SHP77 (cell line): ENCODE measurements at regions not wholly inside any gene's neighbourhood (a gene's known extent, or its start where the extent isn't known, plus 50 kb on each side); places are given as distances from the start of the nearest gene placed in this dataset.

Experiments
- DNase-seq, 2 experiments: peaks; one replicate each; lab custom pipeline; 2025; lab: John Stamatoyannopoulos, UW

- no peak for DNase-seq
Observed at GRCh38 chr4:121519236-121519838, 138.5 kb upstream of the QRFPR start.

- no peak for DNase-seq
Observed at GRCh38 chr4:121517241-121517640, 136.4 kb upstream of the QRFPR start.

GRCh38 chr4:121514443-121514842 lies 133.6 kb upstream of the QRFPR start:
- no peak for DNase-seq

- no peak for DNase-seq
Observed at GRCh38 chr4:121510341-121510874, 129.6 kb upstream of the QRFPR start.

GRCh38 chr4:121485190-121485804 lies 104.5 kb upstream of the QRFPR start:
- DNase-seq, result no peak

GRCh38 chr4:121484633-121485032 lies 103.8 kb upstream of the QRFPR start:
- DNase-seq, result no peak

- DNase-seq, result no peak
Observed at GRCh38 chr4:121479808-121480207, 99.0 kb upstream of the QRFPR start.

GRCh38 chr4:121477480-121477879 lies 96.7 kb upstream of the QRFPR start:
- no peak for DNase-seq

- no peak for DNase-seq
Observed at GRCh38 chr4:121477079-121477478, 96.3 kb upstream of the QRFPR start.

- DNase-seq, result no peak
Observed at GRCh38 chr4:121472937-121473721, 92.3 kb upstream of the QRFPR start.

GRCh38 chr4:121464854-121465253 lies 84.0 kb upstream of the QRFPR start:
- no peak for DNase-seq

- DNase-seq, result peak in 1 of 2 experiments; percentile 17
Observed at GRCh38 chr4:121462660-121463261, 81.9 kb upstream of the QRFPR start.

- DNase-seq, result no peak
Observed at GRCh38 chr4:121459026-121459425, 78.2 kb upstream of the QRFPR start.

GRCh38 chr4:121457278-121457875 lies 76.6 kb upstream of the QRFPR start:
- peak in 1 of 2 experiments; percentile 2 for DNase-seq

GRCh38 chr4:121455285-121455684 lies 74.5 kb upstream of the QRFPR start:
- DNase-seq, result no peak

GRCh38 chr4:121454251-121454979 lies 73.6 kb upstream of the QRFPR start:
- no peak for DNase-seq

GRCh38 chr4:121451310-121451709 lies 70.5 kb upstream of the QRFPR start:
- no peak for DNase-seq

- no peak for DNase-seq
Observed at GRCh38 chr4:121449416-121449815, 68.6 kb upstream of the QRFPR start.

- no peak for DNase-seq
Observed at GRCh38 chr4:121448231-121448630, 67.4 kb upstream of the QRFPR start.

GRCh38 chr4:121439669-121440068 lies 58.9 kb upstream of the QRFPR start:
- no peak for DNase-seq
